Testis (tissue), 2 donors: ENCODE measurements at regions not wholly inside any gene's neighbourhood (a gene's known extent, or its start where the extent isn't known, plus 50 kb on each side); places are given as distances from the start of the nearest gene placed in this dataset.
"Not testable (repeated sequence)": the region's sequence is repeated elsewhere in the genome, so short reads cannot be mapped to it uniquely, and the experiment has no call there.

ENCODE experiments used
- DNase-seq: peaks from one replicate; pipeline ENCODE4 v3.0.0-alpha.2; 2019
- H3K27ac ChIP-seq, 2 donors: fragments of 200-600 bp; sonication (generic); one replicate each; pipeline ENCODE4 v1.5.1; 2019
- H3K27me3 ChIP-seq: fragments of 200-600 bp; sonication (generic); one replicate; pipeline ENCODE4 v1.5.1; 2019
- H3K36me3 ChIP-seq: fragments of 200-600 bp; sonication (generic); one replicate; pipeline ENCODE4 v1.5.1; 2017; ENCODE audit warnings: low read depth; ENCODE audit errors: missing control alignments
- H3K4me1 ChIP-seq: fragments of 200-600 bp; sonication (generic); one replicate; pipeline ENCODE4 v1.5.1; 2019
- H3K4me3 ChIP-seq, 2 donors: fragments of 200-600 bp; sonication (generic); one replicate each; pipeline ENCODE4 v1.5.1; 2017 to 2019
- H3K9me3 ChIP-seq: fragments of 200-600 bp; sonication (generic); one replicate; pipeline ENCODE4 v1.5.1; 2017
- CTCF ChIP-seq, 3 experiments: fragments of 450-650 bp in 2 of 3; fragments of 200-600 bp in 1 of 3; sonication (generic) in 1 of 3; IDR thresholded peaks; one replicate each; pipeline ENCODE4 v1.5.1; 2016 to 2019; ENCODE audit warnings: antibody characterized with exemption in 3 of 3, mild to moderate bottlenecking in 2 of 3, moderate library complexity in 1 of 3
- POLR2A ChIP-seq: fragments of 450-650 bp; IDR thresholded peaks from one replicate; pipeline ENCODE4 v1.6.1; 2017; ENCODE audit warnings: antibody characterized with exemption, mild to moderate bottlenecking, moderate library complexity
- WGBS, 2 donors: methylation state at CpG; one replicate each; pipeline ENCODE4 v1.1.5; 2018; 5-methylcytosine and 5-hydroxymethylcytosine counted together
- intact Hi-C: fragments of 100-400 bp; cut with DNase I; formaldehyde crosslinking; loops from one replicate; pipeline ENCODE4 v1.15.1; 2023; ENCODE audit warnings: low total_unique reads

- Histone ChIP-seq H3K4me1 (no peaks in the 10 kb centered on the region), H3K4me3 (no peak overlapping the region), H3K9me3 (no peaks in the 10 kb centered on the region), H3K27me3 (no peaks in the 10 kb centered on the region), H3K27ac (no peak overlapping the region), H3K36me3 (no peaks in the 10 kb centered on the region)
- WGBS, 2 donors, result 56 to 63% methylated on average over 5 of the region's 5 CpGs
- DNase-seq, result no peak
- TF ChIP-seq CTCF (IDR thresholded peaks at IDR 0.05) (no peak), POLR2A (no peak)
- intact Hi-C loops, result no loop called here
These were observed 130.3 kb upstream of the CDIN1 start for GRCh38 chr15:36449084-36449661.

- no peak overlapping the region for H3K27ac ChIP-seq
- TF ChIP-seq POLR2A (no peak), CTCF (IDR thresholded peaks at IDR 0.05) (no peak)
- 91 to 97% methylated on average over 3 of the region's 3 CpGs for WGBS, 2 donors
- H3K4me1 ChIP-seq, result no peaks in the 10 kb centered on the region
- H3K36me3 ChIP-seq, result no peaks in the 10 kb centered on the region
- intact Hi-C loops, result no loop called here
- no peak for DNase-seq
- no peaks in the 10 kb centered on the region for H3K27me3 ChIP-seq
- no peak overlapping the region for H3K4me3 ChIP-seq
- H3K9me3 ChIP-seq, result no peaks in the 10 kb centered on the region
These were observed 129.7 kb upstream of the CDIN1 start for GRCh38 chr15:36449662-36450145.

GRCh38 chr15:36454244-36454643 lies 125.2 kb upstream of the CDIN1 start:
- 90 to 92% methylated on average over 4 of the region's 4 CpGs for WGBS, 2 donors
- intact Hi-C loops, result not testable (repeated sequence)

GRCh38 chr15:36458411-36458810 lies 121.0 kb upstream of the CDIN1 start:
- Histone ChIP-seq H3K27me3 (no peaks in the 10 kb centered on the region), H3K4me3 (no peak overlapping the region), H3K9me3 (no peaks in the 10 kb centered on the region), H3K36me3 (no peaks in the 10 kb centered on the region), H3K4me1 (no peaks in the 10 kb centered on the region), H3K27ac (no peak overlapping the region)
- 55 to 58% methylated on average over 5 of the region's 5 CpGs for WGBS, 2 donors
- DNase-seq, result no peak
- TF ChIP-seq POLR2A (no peak), CTCF (IDR thresholded peaks at IDR 0.05) (no peak)
- intact Hi-C loops, result no loop called here

More at GRCh38 chr15:36454244-36454643, 125.2 kb upstream of the CDIN1 start:
- DNase-seq, H3K4me3 ChIP-seq, H3K27me3 ChIP-seq, H3K4me1 ChIP-seq, H3K36me3 ChIP-seq, H3K9me3 ChIP-seq, H3K27ac ChIP-seq: not testable (repeated sequence)

- H3K27ac ChIP-seq, result no peak overlapping the region
- TF ChIP-seq CTCF (IDR thresholded peaks at IDR 0.05), result no peak
- no peaks in the 10 kb centered on the region for H3K4me1 ChIP-seq
These were observed 114.1 kb upstream of the CDIN1 start for GRCh38 chr15:36465304-36465703.

More at GRCh38 chr15:36465304-36465703, 114.1 kb upstream of the CDIN1 start:
- Histone ChIP-seq H3K9me3 (no peaks in the 10 kb centered on the region), H3K4me3 (no peak overlapping the region), H3K36me3 (no peaks in the 10 kb centered on the region), H3K27me3 (no peaks in the 10 kb centered on the region)
- intact Hi-C loops, result no loop called here
- WGBS, 2 donors, result 50 to 73% methylated on average over 1 of the region's 1 CpG
- no peak for DNase-seq
